Retina (tissue), 1 donor: ENCODE measurements at regions not wholly inside any gene's neighbourhood (a gene's known extent, or its start where the extent isn't known, plus 50 kb on each side); places are given as distances from the start of the nearest gene placed in this dataset.
A peak's percentile ranks its signal among the peaks of the same experiment; 100 is the strongest.
"Not testable (repeated sequence)": the region's sequence is repeated elsewhere in the genome, so short reads cannot be mapped to it uniquely, and the experiment has no call there.

Experiments
- DNase-seq: peaks from one replicate; pipeline ENCODE4 v3.0.0-alpha.2; 2016

GRCh38 chr11:92546603-92547002, 322.0 kb downstream of the FAT3 start:
- no peak for DNase-seq

- DNase-seq, result no peak
Measured at GRCh38 chr11:92550411-92550810, 325.8 kb downstream of the FAT3 start.

- DNase-seq, result no peak
Measured at GRCh38 chr11:92550871-92551270, 326.3 kb downstream of the FAT3 start.

- DNase-seq, result no peak
Measured at GRCh38 chr11:92552942-92553341, 328.3 kb downstream of the FAT3 start.

GRCh38 chr11:92554688-92555087, 330.1 kb downstream of the FAT3 start:
- DNase-seq, result no peak

GRCh38 chr11:92556431-92556830, 331.8 kb downstream of the FAT3 start:
- DNase-seq, result no peak

- DNase-seq, result no peak
Measured at GRCh38 chr11:92557879-92558278, 333.3 kb downstream of the FAT3 start.

- DNase-seq, result no peak
Measured at GRCh38 chr11:92558323-92558722, 333.7 kb downstream of the FAT3 start.

GRCh38 chr11:92569726-92570125, 345.1 kb downstream of the FAT3 start:
- no peak for DNase-seq

- DNase-seq, result no peak
Measured at GRCh38 chr11:92572559-92572958, 347.9 kb downstream of the FAT3 start.

- no peak for DNase-seq
Measured at GRCh38 chr11:92576315-92576714, 351.7 kb downstream of the FAT3 start.

GRCh38 chr11:92580908-92581307, 356.3 kb downstream of the FAT3 start:
- DNase-seq, result no peak

GRCh38 chr11:92588393-92588792, 363.8 kb downstream of the FAT3 start:
- DNase-seq, result no peak

- DNase-seq, result no peak
Measured at GRCh38 chr11:92589512-92589911, 364.9 kb downstream of the FAT3 start.

- DNase-seq, result no peak
Measured at GRCh38 chr11:92591521-92591920, 366.9 kb downstream of the FAT3 start.

- DNase-seq, result no peak
Measured at GRCh38 chr11:92594251-92594650, 369.6 kb downstream of the FAT3 start.

GRCh38 chr11:92595052-92595451, 370.4 kb downstream of the FAT3 start:
- DNase-seq, result no peak

- DNase-seq, result no peak
Measured at GRCh38 chr11:92596596-92597317, 372.1 kb downstream of the FAT3 start.

GRCh38 chr11:92601048-92601447, 368.4 kb upstream of the MTNR1B start:
- no peak for DNase-seq

GRCh38 chr11:92605667-92606066, 363.8 kb upstream of the MTNR1B start:
- no peak for DNase-seq

GRCh38 chr11:92607969-92608722, 361.3 kb upstream of the MTNR1B start:
- DNase-seq, result no peak

GRCh38 chr11:92611157-92611556, 358.3 kb upstream of the MTNR1B start:
- no peak for DNase-seq

- DNase-seq, result not testable (repeated sequence)
Measured at GRCh38 chr11:92618020-92618419, 351.4 kb upstream of the MTNR1B start.

GRCh38 chr11:92623055-92623454, 346.4 kb upstream of the MTNR1B start:
- DNase-seq, result no peak

GRCh38 chr11:92625894-92626293, 343.6 kb upstream of the MTNR1B start:
- peak; percentile 24 for DNase-seq
